HepG2 (cell line): ENCODE measurements at regions not wholly inside any gene's neighbourhood (a gene's known extent, or its start where the extent isn't known, plus 50 kb on each side); places are given as distances from the start of the nearest gene placed in this dataset.

Experiments
- CAMTA2 ChIP-seq: sonication (generic); formaldehyde crosslinking; IDR thresholded peaks from 2 replicates; pipeline ENCODE4 v1.4.0; 2020; ENCODE audit warnings: mild to moderate bottlenecking, missing genetic modification reagents, borderline replicate concordance
- HDAC1 ChIP-seq: sonication (generic); formaldehyde crosslinking; IDR thresholded peaks from 2 replicates; pipeline ENCODE4 v1.5.1; 2020; ENCODE audit warnings: mild to moderate bottlenecking, missing genetic modification reagents
- MAZ ChIP-seq, 2 experiments: sonication (generic) in 1 of 2; formaldehyde crosslinking in 1 of 2; IDR thresholded peaks; 2 replicates each; pipeline versions ENCODE4 v1.5.0 to v1.6.1; 2012 to 2020; ENCODE audit warnings: low read depth in 2 of 2, mild to moderate bottlenecking in 2 of 2, borderline replicate concordance in 1 of 2, improper control_type of control experiment in 1 of 2, low read length in 1 of 2, missing genetic modification reagents in 1 of 2, moderate library complexity in 1 of 2
- MED13 ChIP-seq: sonication (generic); formaldehyde crosslinking; IDR thresholded peaks from 2 replicates; pipeline ENCODE4 v1.5.0; 2020; ENCODE audit warnings: missing genetic modification reagents
- POGZ ChIP-seq: sonication (generic); formaldehyde crosslinking; IDR thresholded peaks from 2 replicates; pipeline ENCODE4 v1.4.0; 2020; ENCODE audit warnings: mild to moderate bottlenecking, missing genetic modification reagents
- RORA ChIP-seq: sonication (generic); formaldehyde crosslinking; IDR thresholded peaks from 2 replicates; pipeline ENCODE4 v1.5.0; 2020; ENCODE audit warnings: mild to moderate bottlenecking, missing genetic modification reagents, moderate library complexity
- SIX4 ChIP-seq: sonication (generic); formaldehyde crosslinking; IDR thresholded peaks from 2 replicates; pipeline ENCODE4 v1.4.0; 2020; ENCODE audit warnings: missing genetic modification reagents
- TBX3 ChIP-seq: fragments of 450-650 bp; IDR thresholded peaks from 2 replicates; pipeline ENCODE4 v1.6.1; 2017; ENCODE audit warnings: antibody characterized with exemption, mild to moderate bottlenecking, inconsistent platforms, borderline replicate concordance
- THRA ChIP-seq: sonication (generic); formaldehyde crosslinking; IDR thresholded peaks from 2 replicates; pipeline ENCODE4 v1.4.0; 2020; ENCODE audit warnings: missing genetic modification reagents, borderline replicate concordance
- ZMAT3 ChIP-seq: sonication (generic); formaldehyde crosslinking; conservative IDR thresholded peaks from 2 replicates; pipeline ENCODE4 v1.7.0; 2021; ENCODE audit warnings: missing genetic modification reagents
- ZNF251 ChIP-seq: sonication (generic); formaldehyde crosslinking; IDR thresholded peaks from 2 replicates; pipeline ENCODE4 v1.9.0; 2021; ENCODE audit warnings: mild to moderate bottlenecking, missing genetic modification reagents
- ZNF552 ChIP-seq: sonication (generic); formaldehyde crosslinking; IDR thresholded peaks from 2 replicates; pipeline ENCODE4 v1.9.0; 2022; ENCODE audit warnings: missing genetic modification reagents, mild to moderate bottlenecking, borderline replicate concordance
- ZNF574 ChIP-seq: sonication (generic); formaldehyde crosslinking; IDR thresholded peaks from 2 replicates; pipeline ENCODE4 v1.4.0; 2020; ENCODE audit warnings: missing genetic modification reagents
- ZNF607 ChIP-seq: sonication (generic); formaldehyde crosslinking; IDR thresholded peaks from 2 replicates; pipeline ENCODE4 v1.5.1; 2020; ENCODE audit warnings: missing genetic modification reagents, mild to moderate bottlenecking, borderline replicate concordance
- ZNF747 ChIP-seq: sonication (generic); formaldehyde crosslinking; IDR thresholded peaks from 2 replicates; pipeline ENCODE4 v1.8.1; 2023; ENCODE audit warnings: missing genetic modification reagents, mild to moderate bottlenecking, borderline replicate concordance
- TF ChIP-seq, protein P1 (sequence below): sonication (generic); formaldehyde crosslinking; IDR thresholded peaks from 2 replicates; pipeline ENCODE4 v1.4.0; 2020; ENCODE audit warnings: missing genetic modification reagents
- TF ChIP-seq, protein P2 (sequence below): sonication (generic); formaldehyde crosslinking; IDR thresholded peaks from 2 replicates; pipeline ENCODE4 v1.5.1; 2020; ENCODE audit warnings: missing genetic modification reagents, mild to moderate bottlenecking, borderline replicate concordance
- TF ChIP-seq, protein P3 (sequence below): sonication (generic); IDR thresholded peaks from 2 replicates; pipeline ENCODE4 v1.6.1; 2016; ENCODE audit warnings: low read depth, borderline replicate concordance

DNA sequence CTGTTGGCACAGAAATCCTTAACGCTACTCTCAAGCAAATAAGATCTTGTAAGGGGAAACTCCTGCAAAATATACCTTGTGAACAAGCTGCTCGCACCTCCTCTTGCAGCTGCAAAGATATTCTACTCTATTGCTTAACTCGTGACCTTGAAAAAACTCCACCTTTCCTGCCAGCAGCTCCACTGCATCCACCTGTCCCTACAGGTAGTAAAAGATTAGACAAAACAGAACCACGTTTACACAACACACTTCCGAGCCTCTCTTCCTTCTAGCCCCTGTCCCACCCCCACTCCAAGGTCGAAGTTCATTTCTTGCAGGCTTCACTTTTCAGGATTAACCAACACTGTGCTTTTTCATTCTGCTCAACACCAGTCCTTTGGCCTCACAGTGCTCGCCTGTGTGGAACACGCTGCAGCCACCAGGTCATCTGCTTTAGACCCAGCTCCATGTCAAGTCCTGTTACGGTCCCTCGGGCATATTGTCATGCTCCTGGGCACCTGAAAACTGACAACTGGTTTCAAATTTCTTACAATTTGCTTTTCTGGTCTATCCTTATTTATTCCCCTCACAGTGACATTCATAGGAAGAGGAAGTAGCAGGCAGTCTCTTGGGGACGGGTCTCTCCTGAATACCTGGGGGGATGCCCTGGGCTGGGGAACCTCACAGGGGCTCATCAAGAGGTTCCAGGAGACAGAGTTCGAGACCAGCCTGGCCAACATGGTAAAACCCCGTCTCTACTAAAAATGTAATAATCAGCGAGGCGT lies 165.8 kb upstream of the KLF14 start (continued):
- peak; percentile 85; the same call in 1 of the 2 replicates for TF ChIP-seq THRA (CRISPR knock-in tag)
- TF ChIP-seq MED13 (CRISPR knock-in tag): peak; percentile 96
- TF ChIP-seq ZNF251 (CRISPR knock-in tag): no peak
- peak; percentile 26; the same call in 1 of the 2 replicates for TF ChIP-seq ZNF552 (CRISPR knock-in tag)
- TF ChIP-seq RORA (CRISPR knock-in tag): no peak
- TF ChIP-seq HDAC1 (CRISPR knock-in tag): peak; percentile 94
- no peak for TF ChIP-seq TBX3
- TF ChIP-seq, protein P1, sequence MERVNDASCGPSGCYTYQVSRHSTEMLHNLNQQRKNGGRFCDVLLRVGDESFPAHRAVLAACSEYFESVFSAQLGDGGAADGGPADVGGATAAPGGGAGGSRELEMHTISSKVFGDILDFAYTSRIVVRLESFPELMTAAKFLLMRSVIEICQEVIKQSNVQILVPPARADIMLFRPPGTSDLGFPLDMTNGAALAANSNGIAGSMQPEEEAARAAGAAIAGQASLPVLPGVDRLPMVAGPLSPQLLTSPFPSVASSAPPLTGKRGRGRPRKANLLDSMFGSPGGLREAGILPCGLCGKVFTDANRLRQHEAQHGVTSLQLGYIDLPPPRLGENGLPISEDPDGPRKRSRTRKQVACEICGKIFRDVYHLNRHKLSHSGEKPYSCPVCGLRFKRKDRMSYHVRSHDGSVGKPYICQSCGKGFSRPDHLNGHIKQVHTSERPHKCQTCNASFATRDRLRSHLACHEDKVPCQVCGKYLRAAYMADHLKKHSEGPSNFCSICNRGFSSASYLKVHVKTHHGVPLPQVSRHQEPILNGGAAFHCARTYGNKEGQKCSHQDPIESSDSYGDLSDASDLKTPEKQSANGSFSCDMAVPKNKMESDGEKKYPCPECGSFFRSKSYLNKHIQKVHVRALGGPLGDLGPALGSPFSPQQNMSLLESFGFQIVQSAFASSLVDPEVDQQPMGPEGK (CRISPR knock-in tag): peak; percentile 89
- no peak for TF ChIP-seq MAZ (IDR thresholded peaks at IDR 0.05; ENCODE audit: borderline replicate concordance, low read depth, low read length)
- peak; percentile 52; the same call in 1 of the 2 replicates for TF ChIP-seq MAZ (CRISPR knock-in tag; IDR thresholded peaks at IDR 0.05; ENCODE audit: low read depth)
- peak; percentile 80 for TF ChIP-seq ZNF574 (CRISPR knock-in tag)
- TF ChIP-seq, protein P2, sequence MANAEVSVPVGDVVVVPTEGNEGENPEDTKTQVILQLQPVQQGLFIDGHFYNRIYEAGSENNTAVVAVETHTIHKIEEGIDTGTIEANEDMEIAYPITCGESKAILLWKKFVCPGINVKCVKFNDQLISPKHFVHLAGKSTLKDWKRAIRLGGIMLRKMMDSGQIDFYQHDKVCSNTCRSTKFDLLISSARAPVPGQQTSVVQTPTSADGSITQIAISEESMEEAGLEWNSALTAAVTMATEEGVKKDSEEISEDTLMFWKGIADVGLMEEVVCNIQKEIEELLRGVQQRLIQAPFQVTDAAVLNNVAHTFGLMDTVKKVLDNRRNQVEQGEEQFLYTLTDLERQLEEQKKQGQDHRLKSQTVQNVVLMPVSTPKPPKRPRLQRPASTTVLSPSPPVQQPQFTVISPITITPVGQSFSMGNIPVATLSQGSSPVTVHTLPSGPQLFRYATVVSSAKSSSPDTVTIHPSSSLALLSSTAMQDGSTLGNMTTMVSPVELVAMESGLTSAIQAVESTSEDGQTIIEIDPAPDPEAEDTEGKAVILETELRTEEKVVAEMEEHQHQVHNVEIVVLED (CRISPR knock-in tag): peak; percentile 55; the same call in 1 of the 2 replicates
- TF ChIP-seq, protein P3, sequence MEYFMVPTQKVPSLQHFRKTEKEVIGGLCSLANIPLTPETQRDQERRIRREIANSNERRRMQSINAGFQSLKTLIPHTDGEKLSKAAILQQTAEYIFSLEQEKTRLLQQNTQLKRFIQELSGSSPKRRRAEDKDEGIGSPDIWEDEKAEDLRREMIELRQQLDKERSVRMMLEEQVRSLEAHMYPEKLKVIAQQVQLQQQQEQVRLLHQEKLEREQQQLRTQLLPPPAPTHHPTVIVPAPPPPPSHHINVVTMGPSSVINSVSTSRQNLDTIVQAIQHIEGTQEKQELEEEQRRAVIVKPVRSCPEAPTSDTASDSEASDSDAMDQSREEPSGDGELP: peak; percentile 74; the same call in 1 of the 2 replicates
- TF ChIP-seq ZNF607 (CRISPR knock-in tag): 0 out of 2 replicates have a peak, but pooled peaks have one; percentile 30
- TF ChIP-seq POGZ: peak; percentile 82; the same call in 1 of the 2 replicates
- TF ChIP-seq ZNF747: peak; percentile 85; the same call in 1 of the 2 replicates
- peak; percentile 74 for TF ChIP-seq SIX4 (CRISPR knock-in tag)
- peak; percentile 69; the same call in 1 of the 2 replicates for TF ChIP-seq ZMAT3 (CRISPR knock-in tag)
- TF ChIP-seq CAMTA2 (CRISPR knock-in tag): 0 out of 2 replicates have a peak, but pooled peaks have one; percentile 21
